ENCODE measurements at regions not wholly inside any gene's neighbourhood (a gene's known extent, or its start where the extent isn't known, plus 50 kb on each side); places are given as distances from the start of the nearest gene placed in this dataset.

DNA sequence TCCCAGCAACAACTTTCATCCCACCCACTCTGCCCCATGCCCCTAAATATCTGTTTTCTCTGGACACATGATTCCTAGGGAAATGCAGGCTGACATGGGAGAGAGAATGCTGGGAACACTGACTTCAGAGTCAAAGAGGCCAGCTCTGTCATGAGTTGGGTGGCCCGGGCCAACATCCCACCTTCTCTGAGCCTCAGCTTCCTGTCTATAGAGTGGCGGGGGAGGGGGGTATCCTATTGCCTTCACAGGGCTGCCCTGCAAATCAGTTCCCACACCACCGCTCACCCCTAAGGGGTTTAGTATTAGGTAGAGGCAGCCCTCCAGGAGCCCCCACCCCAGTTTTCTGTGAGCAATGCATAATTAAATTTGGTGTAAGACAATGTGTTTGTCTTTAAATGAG lies 175.0 kb upstream of the NCAM1 start:
- no peak for DNase-seq (ENCODE audit: low spot score)

DNA sequence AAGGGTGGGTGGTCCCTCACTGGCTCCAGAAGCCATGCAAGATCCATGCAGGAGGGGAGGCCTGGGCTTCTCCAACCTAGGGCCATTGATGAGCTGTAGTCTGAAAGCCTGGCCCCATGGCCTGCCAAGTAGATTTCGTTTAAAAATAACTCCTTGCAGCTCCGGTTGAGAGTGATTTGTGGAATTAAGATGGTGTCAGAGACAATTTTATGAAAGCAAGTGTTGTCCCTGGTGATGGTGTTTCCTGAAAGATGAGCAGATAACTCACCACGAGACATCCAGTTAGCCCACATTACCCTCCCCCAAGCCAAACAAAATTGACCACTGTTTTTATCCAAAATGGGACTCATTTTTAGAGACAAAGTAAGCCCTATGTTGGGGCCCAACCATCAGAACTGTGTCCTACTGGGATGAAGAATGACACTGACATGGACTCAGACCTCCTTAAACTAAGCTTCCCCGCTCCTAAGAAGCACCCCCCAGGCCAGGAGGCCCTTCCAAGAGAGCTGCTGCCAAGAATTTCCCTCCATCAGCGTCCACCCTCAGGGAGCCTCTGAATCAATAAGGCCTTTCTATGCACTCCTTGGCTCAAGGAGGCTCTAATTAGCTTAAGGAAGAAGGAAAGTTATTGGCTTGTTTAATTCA lies 174.2 kb upstream of the NCAM1 start:
- DNase-seq (ENCODE audit: low spot score), result no peak

DNA sequence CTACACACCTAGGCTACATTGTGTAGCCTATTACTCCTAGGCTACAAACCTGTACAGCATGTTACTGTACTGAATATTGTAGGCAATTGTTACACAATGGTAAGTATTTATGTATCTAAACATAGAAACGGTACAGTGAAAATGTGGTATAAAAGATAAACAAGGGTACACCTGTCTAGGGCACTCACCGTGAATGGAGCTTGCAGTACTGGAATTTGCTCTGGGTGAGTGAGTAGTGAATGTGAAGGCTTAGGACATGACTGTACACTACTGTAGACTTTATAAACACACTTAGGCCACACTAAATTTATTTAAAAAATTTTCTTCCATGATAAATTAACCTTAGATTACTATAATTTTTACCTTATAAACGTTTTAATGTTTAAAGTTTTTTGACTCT lies 171.7 kb upstream of the NCAM1 start:
- no peak for DNase-seq (ENCODE audit: low spot score)

- no peak for DNase-seq (ENCODE audit: low spot score)
Measured at GRCh38 chr11:112790286-112790685, 170.9 kb upstream of the NCAM1 start.

DNA sequence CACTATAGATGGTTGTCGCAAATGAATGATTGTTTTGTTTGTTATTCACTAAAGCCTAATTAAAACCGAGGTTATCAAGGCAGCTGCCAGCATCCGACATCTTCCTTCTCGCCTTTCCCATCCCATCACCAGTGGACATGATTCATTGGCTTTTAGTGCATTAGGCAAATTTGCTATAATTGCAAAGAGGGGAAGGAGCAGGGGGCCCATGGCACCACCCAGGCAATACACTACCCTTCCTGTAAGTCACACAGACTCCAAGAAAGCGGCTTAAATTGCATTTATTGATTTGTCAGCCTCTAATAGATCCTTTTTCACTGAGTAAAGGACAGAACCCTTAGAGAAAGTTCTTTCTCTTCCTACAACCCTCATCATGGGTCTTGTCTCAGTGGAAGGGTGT lies 169.2 kb upstream of the NCAM1 start:
- DNase-seq (ENCODE audit: low spot score), result no peak

DNA sequence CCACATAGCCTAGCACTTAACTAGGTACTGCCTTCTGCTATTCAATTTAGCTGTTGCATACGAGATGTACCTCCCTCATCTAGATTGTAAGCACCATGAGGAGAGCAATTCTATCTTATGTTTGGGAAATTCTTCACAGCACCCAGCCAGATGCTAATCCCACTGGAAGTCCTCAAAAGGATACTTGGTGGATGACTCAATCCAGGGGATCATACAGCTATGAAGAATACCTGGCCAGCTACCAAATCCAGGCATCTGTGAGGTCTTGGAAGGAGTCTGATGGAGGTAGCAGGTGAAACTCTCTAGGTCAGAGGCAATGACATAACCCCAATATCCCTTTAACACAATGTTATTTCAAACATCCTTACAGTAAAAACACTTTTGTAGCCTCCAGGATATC lies 167.8 kb upstream of the NCAM1 start:
- DNase-seq (ENCODE audit: low spot score), result no peak

DNA sequence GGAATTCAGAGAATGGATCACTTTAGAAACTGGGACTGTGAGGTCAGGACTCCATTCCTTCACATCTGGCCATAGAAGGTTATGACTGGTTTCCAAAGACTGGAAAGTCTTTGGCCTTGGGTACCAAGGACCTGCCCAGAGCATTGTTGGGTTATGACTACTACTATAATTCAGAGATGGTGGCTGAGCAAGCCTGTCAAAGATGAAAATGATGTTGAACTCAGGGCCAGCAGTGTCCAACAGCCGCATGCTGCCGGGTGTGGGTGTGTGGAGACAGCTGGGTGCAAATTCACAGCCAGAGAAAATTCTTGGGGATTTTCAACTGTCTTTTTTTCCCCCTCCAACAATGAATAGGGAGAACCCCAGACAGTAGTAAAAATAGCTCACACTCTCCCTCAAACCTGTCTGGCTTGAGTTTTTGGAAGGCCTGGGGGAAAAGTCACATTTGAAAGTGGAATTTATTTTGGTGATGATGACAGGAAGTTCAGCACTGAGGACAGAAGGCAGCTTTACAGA lies 166.8 kb upstream of the NCAM1 start:
- DNase-seq (ENCODE audit: low spot score), result no peak

DNA sequence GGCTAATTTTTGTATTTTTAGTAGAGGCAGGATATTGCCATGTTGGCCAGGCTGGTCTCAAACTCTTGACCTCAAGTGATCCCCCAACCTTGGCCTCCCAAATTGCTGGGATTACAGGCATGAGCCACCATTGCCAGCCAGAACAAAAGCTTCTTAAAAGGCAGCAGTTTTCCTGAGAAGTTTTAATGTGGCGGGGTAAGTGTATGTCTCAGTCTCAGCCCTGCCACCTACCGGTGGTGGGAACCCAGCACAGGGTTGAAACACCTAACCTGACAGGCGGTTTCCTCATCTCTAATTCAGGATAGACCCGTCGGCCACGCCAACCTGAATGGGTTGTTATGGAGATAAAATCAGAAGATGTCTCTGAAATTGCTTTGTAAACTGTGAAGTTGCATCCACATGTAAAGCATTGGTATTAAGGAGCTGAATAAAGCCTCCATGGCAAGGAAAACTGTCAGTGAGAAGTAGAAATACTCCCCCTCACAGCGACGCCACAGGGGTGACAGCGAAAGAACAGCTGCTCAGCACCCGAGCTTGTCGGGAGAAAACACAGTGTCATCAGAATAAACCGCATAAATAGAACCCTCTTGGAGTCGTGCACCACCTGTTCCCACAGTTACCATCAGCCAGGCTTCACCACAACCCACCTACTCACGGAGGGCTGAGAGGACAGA lies 165.9 kb upstream of the NCAM1 start:
- no peak for DNase-seq (ENCODE audit: low spot score)

- no peak for DNase-seq (ENCODE audit: low spot score)
Measured at GRCh38 chr11:112795911-112796649, 165.1 kb upstream of the NCAM1 start.

DNA sequence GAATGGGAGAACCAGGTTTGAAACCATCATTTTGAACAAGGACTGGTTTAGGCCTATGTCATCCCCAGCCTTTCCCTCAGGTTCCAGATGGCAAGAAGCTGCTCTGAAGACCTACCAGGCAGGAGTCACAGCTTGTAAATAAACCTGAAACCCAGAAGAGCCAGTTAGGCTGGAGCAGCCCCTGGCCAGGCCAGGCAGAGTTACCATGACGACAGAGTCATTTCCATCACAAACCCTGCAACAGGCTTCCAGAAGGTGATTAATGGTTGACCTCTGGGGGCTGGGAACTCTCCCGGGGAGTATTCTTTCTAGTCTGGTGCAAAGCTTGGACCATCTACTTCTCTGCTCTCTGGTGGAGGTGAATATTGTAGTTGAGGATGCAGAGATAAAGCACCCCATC lies 164.1 kb upstream of the NCAM1 start:
- DNase-seq (ENCODE audit: low spot score), result no peak

GRCh38 chr11:112797648-112798293 lies 163.4 kb upstream of the NCAM1 start:
- peak; percentile 82 for DNase-seq (ENCODE audit: low spot score)

DNA sequence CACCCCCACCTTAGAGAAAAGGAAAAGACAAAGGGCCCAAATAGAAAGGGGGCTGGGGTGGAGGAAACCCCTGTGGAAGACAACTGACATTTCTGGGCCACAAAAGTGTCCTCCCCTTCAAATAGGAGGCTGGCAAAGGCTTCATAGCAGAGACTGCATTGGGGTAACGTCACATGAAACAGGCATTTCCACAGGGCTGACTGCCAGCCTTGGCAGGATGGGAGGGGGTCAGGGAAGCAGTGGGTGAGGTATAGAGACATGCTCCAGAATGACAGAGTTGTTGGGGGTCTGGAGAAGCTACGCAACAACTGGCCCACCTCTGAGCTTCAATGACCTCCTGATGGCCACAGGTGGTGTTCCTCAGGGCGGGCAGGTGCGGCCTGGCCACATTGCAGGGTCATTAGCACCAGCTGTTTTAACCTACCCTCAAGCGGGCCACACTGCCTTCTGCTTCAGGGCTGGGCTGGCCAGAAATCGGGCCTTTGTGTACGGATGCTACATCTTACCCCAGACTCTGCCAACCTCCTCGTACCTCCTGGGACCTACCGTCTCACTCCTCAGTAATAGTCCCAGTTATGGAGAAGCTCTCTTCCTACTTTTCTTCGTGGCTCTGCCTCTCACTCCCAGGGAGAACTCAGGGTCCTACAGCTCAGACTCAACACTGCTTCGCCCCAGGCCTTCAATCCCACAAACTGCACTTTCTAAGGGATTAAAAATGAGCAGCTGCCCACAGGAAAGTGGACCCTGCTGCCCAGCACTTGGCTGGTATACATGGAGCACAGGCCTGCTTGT lies 160.0 kb upstream of the NCAM1 start:
- no peak for DNase-seq (ENCODE audit: low spot score)

- no peak for DNase-seq (ENCODE audit: low spot score)
Measured at GRCh38 chr11:112801817-112802088, 159.5 kb upstream of the NCAM1 start.

DNA sequence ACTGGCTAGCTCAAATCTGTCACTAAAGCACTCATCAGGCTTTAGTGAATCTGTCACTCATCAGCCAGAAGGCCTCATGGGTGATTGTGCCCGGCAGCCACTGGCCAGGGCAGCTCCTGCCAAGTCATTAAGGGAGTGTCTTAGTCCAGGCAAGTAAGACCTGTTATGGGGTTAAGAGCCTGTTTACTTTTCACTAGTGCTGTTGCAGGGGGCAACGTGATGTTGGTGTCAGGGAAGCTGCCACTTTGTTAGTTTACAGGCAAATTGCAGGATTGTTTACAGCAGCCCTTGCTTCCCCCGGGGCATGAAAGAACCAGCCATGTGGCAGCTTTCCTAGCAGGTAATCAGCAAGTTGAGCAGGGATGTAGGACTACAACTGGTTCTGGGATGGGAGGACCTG lies 155.6 kb upstream of the NCAM1 start:
- no peak for DNase-seq (ENCODE audit: low spot score)

DNA sequence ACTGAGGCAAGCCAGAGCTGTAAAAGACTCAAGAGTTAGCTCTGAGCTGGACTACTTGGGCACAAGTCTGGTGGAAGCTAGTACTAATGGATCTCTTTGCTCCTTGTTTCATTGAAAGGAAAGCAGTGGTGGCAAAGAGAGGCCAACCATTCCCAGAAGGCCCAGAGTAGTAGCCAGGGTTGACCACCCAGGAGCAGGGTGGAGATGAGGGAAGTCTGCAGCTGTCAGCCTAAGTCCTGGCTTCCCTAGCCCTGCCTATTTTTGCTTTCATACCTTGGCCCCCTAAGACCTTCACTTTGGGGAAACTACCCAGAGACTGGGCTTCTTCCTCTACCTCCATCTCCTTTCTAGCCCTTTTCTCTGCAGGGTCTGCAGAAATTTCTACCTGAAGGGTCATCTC lies 155.0 kb upstream of the NCAM1 start:
- no peak for DNase-seq (ENCODE audit: low spot score)

DNA sequence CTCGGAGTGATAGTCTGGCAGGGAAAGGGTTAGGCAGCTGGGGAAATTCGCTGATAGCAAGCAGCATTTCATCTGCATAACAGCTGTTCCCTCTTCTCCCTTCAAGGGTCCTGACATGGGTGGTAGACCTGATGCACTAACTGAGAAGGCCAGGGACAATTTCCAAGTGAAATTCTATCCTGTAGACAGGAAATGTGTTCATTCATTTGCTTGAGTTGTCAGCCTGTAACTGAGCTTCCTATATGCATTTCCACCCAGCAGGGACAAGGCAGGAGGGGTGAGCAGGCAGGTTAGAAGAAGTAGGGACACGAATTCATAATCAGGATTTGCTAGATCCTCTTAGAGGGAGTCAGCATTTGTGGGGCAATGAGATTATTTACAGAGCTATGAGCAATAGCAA lies 154.3 kb upstream of the NCAM1 start:
- DNase-seq (ENCODE audit: low spot score), result no peak

DNA sequence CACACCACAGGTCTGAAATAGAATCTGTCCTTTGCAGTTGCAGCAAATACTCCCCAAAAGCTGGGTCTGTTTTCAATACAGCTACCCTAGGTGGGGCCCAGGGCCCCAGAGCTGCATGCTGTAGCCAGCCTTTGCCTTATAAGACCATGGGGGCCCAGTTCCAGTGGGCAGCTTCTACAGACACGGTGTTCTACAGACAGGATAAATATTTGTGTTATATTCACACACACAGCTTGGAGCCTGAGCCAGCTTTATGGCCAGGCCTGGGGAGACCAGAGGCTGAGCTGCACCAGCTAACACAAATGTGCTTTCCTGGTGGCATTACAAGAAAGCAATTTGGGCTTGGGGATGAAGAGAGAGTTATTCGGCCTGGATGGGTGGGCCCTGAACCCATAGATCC lies 151.8 kb upstream of the NCAM1 start:
- DNase-seq (ENCODE audit: low spot score), result no peak

DNA sequence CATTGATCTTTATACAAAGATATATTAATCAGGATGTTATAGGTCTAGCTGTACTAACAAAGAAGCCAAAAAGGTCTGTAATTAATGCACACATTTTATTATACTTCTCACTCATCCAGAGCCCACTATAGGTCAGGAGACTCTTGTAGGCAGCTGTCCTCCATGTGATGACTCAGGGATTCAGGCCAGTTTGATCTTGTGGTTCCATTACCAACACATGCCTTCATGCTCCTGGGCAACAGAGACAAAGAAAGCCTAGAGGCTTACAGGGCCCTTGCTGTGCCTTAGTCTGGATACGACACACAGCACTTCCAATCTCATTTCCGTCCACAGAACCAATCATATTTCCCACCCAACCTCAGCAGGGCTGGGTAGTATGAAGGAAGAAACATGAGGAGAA lies 150.3 kb upstream of the NCAM1 start:
- DNase-seq (ENCODE audit: low spot score), result no peak

DNA sequence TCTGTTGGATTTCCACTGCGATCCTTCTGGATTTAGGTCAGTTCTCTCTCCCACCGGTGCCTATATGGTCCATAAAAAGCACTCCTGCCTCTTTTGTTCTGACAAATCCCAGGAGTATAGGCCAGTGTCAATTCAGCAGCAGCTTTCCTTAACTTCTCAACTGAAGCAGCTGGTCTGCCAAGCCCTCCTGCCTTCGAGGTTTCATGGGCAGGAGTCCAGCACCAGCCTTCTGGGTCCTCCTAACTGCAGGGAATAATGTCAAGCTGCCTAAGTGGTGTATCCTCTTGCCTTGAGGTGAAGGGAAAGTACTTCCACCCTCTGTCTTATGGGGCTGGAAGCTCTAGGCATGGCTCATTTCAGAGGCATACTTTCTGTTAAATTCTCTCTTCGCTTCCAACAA lies 149.4 kb upstream of the NCAM1 start:
- DNase-seq (ENCODE audit: low spot score), result no peak

GRCh38 chr11:112812729-112813128 lies 148.5 kb upstream of the NCAM1 start:
- no peak for DNase-seq (ENCODE audit: low spot score)

DNA sequence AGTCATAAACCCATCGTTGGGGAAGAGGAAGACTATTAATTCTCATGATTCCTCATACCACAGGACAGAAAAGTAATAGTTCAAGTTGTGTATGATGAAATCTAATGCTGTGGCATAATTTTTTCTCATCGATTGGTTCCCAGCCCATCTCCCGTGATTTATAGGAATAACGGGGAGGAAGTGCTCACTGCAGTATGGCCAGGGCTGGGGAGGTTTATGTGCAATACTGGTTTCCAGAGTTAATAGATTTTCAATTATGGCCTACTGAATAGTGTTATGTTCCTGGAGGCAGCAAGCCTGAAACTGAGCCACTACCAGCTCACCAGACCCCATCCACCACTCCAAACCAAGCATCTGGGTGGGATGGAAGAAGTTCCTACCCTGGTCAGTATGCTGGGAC lies 147.1 kb upstream of the NCAM1 start:
- no peak for DNase-seq (ENCODE audit: low spot score)

- DNase-seq (ENCODE audit: low spot score), result no peak
Measured at GRCh38 chr11:112817376-112817775, 143.8 kb upstream of the NCAM1 start.
